HepG2 (cell line): ENCODE measurements at regions not wholly inside any gene's neighbourhood (a gene's known extent, or its start where the extent isn't known, plus 50 kb on each side); places are given as distances from the start of the nearest gene placed in this dataset.

Source experiments
- ATAC-seq: fragments of 200-7000 bp; cut with Tn5 transposase; 3 replicates; pipeline ENCODE4 v1.9.1; 2020; ENCODE audit warnings: mild to moderate bottlenecking, moderate library complexity
- BruUV-seq: library from RNA; stranded (reverse); fragments of 400-500 nt; replicated peaks from 2 replicates; lab custom pipeline; 2021; lab: Mats Ljungman, UMichigan
- CTCF ChIA-PET: fragments of 300-600 bp; formaldehyde crosslinking; extraction: SDS; loops from one replicate; lab custom pipeline; 2021; ENCODE audit warnings: low total read pairs, inconsistent platforms, low intra/inter-chr PET ratio; lab: Yijun Ruan, JAX
- POLR2A ChIA-PET: fragments of 350-600 bp; sonication (Branson Sonifier 250); formaldehyde crosslinking; loops from one replicate; lab custom pipeline; 2020; ENCODE audit warnings: antibody characterized with exemption, inconsistent platforms; lab: Yijun Ruan, JAX
- DNase-seq: peaks from one replicate; pipeline ENCODE4 v3.0.0-alpha.2; 2015; ENCODE audit warnings: low spot score
- FAIRE-seq: peaks from 3 replicates; lab custom pipeline; 2011; peaks lifted over from hg19 to GRCh38; lab: Jason Lieb, UNC
- H2AFZ ChIP-seq: one replicate; pipeline ENCODE4 v1.6.1; 2011; ENCODE audit warnings: low read length, inconsistent platforms
- H3K27ac ChIP-seq: fragments of 300-600 bp; 3 replicates; pipeline ENCODE4 v1.8.0; 2011; ENCODE audit warnings: mixed run types, mild to moderate bottlenecking, mixed read lengths, low read length, inconsistent platforms; ENCODE audit not compliant: insufficient read depth; ENCODE audit errors: extremely low read length
- H3K27me3 ChIP-seq, 2 experiments: fragments of 200-600 bp in 1 of 2; 2 replicates in 1 of 2; 3 replicates in 1 of 2; pipeline versions ENCODE4 v1.6.0 to v1.8.0; 2011; ENCODE audit warnings: low read length in 2 of 2, mild to moderate bottlenecking in 2 of 2, moderate library complexity in 2 of 2, inconsistent platforms in 1 of 2; ENCODE audit not compliant: insufficient read depth in 2 of 2, control insufficient read depth in 1 of 2
- H3K36me3 ChIP-seq, 2 experiments: fragments of 200-600 bp in 1 of 2; replicated peaks in 1 of 2; 2 replicates in 1 of 2; 3 replicates in 1 of 2; pipeline versions ENCODE4 v1.5.1 to v1.8.0; 2011; ENCODE audit warnings: low read length in 2 of 2, inconsistent platforms in 1 of 2; ENCODE audit not compliant: insufficient read depth in 2 of 2, control insufficient read depth in 1 of 2
- H3K4me1 ChIP-seq: 2 replicates; pipeline ENCODE4 v1.5.1; 2012; ENCODE audit warnings: low read length, inconsistent platforms; ENCODE audit not compliant: insufficient read depth
- H3K4me2 ChIP-seq: 2 replicates; pipeline ENCODE4 v1.6.0; 2011; ENCODE audit warnings: low read depth, low read length, inconsistent platforms
- H3K4me3 ChIP-seq, 3 experiments: fragments of 200-600 bp in 1 of 3; sonication (generic), shearing (Covaris generic) in 1 of 3; replicated peaks in 1 of 3; 2 replicates each; pipeline ENCODE4 v1.5.1; 2011 to 2016; ENCODE audit warnings: low read length in 3 of 3, inconsistent platforms in 2 of 3, low read depth in 2 of 3, mild to moderate bottlenecking in 2 of 3, control low read depth in 1 of 3, mixed read lengths in 1 of 3; ENCODE audit not compliant: insufficient read depth in 1 of 3
- H3K79me2 ChIP-seq: one replicate; pipeline ENCODE4 v1.6.1; 2011; ENCODE audit warnings: low read length, inconsistent platforms; ENCODE audit not compliant: insufficient read depth
- H3K9ac ChIP-seq: 2 replicates; pipeline ENCODE4 v1.6.0; 2011; ENCODE audit warnings: mild to moderate bottlenecking, low read depth, low read length, inconsistent platforms; ENCODE audit not compliant: insufficient read depth
- H3K9me3 ChIP-seq: 2 replicates; pipeline ENCODE4 v1.5.1; 2012; ENCODE audit warnings: mild to moderate bottlenecking, low read length
- H4K20me1 ChIP-seq: 2 replicates; pipeline ENCODE4 v1.6.0; 2011; ENCODE audit warnings: inconsistent platforms, mild to moderate bottlenecking, low read length, moderate library complexity; ENCODE audit not compliant: insufficient read depth
- CBFB ChIP-seq: sonication (generic); formaldehyde crosslinking; IDR thresholded peaks from 2 replicates; pipeline ENCODE4 v1.4.0; 2020; ENCODE audit warnings: missing genetic modification reagents
- FOSL1 ChIP-seq: sonication (generic); formaldehyde crosslinking; IDR thresholded peaks from 2 replicates; pipeline ENCODE4 v1.9.0; 2021; ENCODE audit warnings: missing genetic modification reagents, borderline replicate concordance
- FOSL2 ChIP-seq: sonication (generic); formaldehyde crosslinking; IDR thresholded peaks from 2 replicates; pipeline ENCODE4 v1.4.0; 2020; ENCODE audit warnings: missing genetic modification reagents
- FOXM1 ChIP-seq: sonication (generic); formaldehyde crosslinking; IDR thresholded peaks from 2 replicates; pipeline ENCODE4 v1.5.0; 2020; ENCODE audit warnings: missing genetic modification reagents
- GATAD1 ChIP-seq: IDR thresholded peaks from 2 replicates; pipeline ENCODE4 v1.6.1; 2016; ENCODE audit warnings: missing genetic modification reagents, missing compliant biosample characterization
- KDM2A ChIP-seq: sonication (generic); formaldehyde crosslinking; IDR thresholded peaks from 2 replicates; pipeline ENCODE4 v1.4.0; 2020; ENCODE audit warnings: low read depth, missing genetic modification reagents, borderline replicate concordance
- RAD21 ChIP-seq: fragments of 450-650 bp; formaldehyde crosslinking; IDR thresholded peaks from 2 replicates; pipeline ENCODE4 v1.5.0; 2020; ENCODE audit warnings: mild to moderate bottlenecking
- SMC3 ChIP-seq: IDR thresholded peaks from 2 replicates; pipeline ENCODE4 v1.6.1; 2011; ENCODE audit warnings: low read length, improper control_type of control experiment
- STAG1 ChIP-seq: sonication (generic); formaldehyde crosslinking; IDR thresholded peaks from 2 replicates; pipeline ENCODE4 v1.4.0; 2020; ENCODE audit warnings: missing genetic modification reagents
- XRCC5 ChIP-seq: fragments of 200-400 bp; formaldehyde crosslinking; optimal IDR thresholded peaks from 2 replicates; pipeline ENCODE3; 2017; ENCODE audit warnings: mild to moderate bottlenecking, low read length
- ZNF180 ChIP-seq: sonication (generic); formaldehyde crosslinking; IDR thresholded peaks from 2 replicates; pipeline ENCODE4 v1.4.0; 2020; ENCODE audit warnings: low read depth, missing genetic modification reagents, borderline replicate concordance
- ZNF558 ChIP-seq: sonication (generic); formaldehyde crosslinking; IDR thresholded peaks from 2 replicates; pipeline ENCODE4 v1.9.0; 2022; ENCODE audit warnings: mild to moderate bottlenecking, missing genetic modification reagents, borderline replicate concordance
- ZNF563 ChIP-seq: sonication (generic); formaldehyde crosslinking; IDR thresholded peaks from 2 replicates; pipeline ENCODE4 v1.8.0; 2022; ENCODE audit warnings: mild to moderate bottlenecking, moderate library complexity, missing genetic modification reagents
- ZNF598 ChIP-seq: sonication (generic); formaldehyde crosslinking; IDR thresholded peaks from 2 replicates; pipeline ENCODE4 v1.5.1; 2020; ENCODE audit warnings: mild to moderate bottlenecking, missing genetic modification reagents, borderline replicate concordance
- ZNF7 ChIP-seq: IDR thresholded peaks from 2 replicates; pipeline ENCODE4 v1.6.1; 2016; ENCODE audit warnings: missing biosample characterization, missing genetic modification reagents
- WGBS: methylation state at CpG from one replicate; pipeline ENCODE4 v1.1.6; 2017; ENCODE audit warnings: low lambda C conversion rate; 5-methylcytosine and 5-hydroxymethylcytosine counted together
- in situ Hi-C: cut with HindIII; loops from 2 replicates; pipeline ENCODE4 v1.10.0; 2017; ENCODE audit warnings: low pct_unique_long_range_greater_than_20kb; ENCODE audit not compliant: extremely low pct_ligation_motif_present
- intact Hi-C: fragments of 100-400 bp; cut with micrococcal nuclease; formaldehyde crosslinking; loops from one replicate; pipeline ENCODE4 v1.10.0; 2022; ENCODE audit not compliant: unreplicated experiment
- TF ChIP-seq, protein P1 (sequence below): sonication (generic); formaldehyde crosslinking; IDR thresholded peaks from 2 replicates; pipeline ENCODE4 v1.5.0; 2020; ENCODE audit warnings: mild to moderate bottlenecking, missing genetic modification reagents, moderate library complexity
- TF ChIP-seq, protein P2 (sequence below): IDR thresholded peaks from 2 replicates; pipeline ENCODE4 v1.6.1; 2012; ENCODE audit warnings: low read depth, low read length, improper control_type of control experiment

DNA sequence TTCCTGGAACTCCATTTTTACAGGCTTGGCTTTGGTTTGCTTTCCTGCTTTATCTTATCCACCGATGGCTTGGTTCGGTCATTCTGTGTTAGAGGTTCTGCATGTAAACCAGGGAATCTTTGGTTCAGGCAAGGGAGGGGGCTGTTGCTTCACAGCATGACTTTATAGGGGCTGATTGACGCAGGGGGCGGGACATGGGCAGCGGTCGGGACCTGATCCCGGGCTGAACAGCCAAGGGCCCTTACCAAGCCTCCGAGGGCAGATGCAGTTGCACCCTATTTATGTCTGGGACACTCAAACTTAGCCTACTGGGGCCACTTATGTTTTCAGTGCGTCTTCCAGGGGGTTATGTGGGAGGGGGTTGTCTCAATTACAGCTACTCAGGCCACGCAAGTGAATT, 312.4 kb downstream of the ZNF536 start (continued):
- no peak for TF ChIP-seq ZNF563
- no peak for TF ChIP-seq ZNF180 (CRISPR knock-in tag)
- TF ChIP-seq GATAD1 (CRISPR knock-in tag), result no peak
- no peak for TF ChIP-seq FOSL1 (CRISPR knock-in tag)
- no peak for TF ChIP-seq FOXM1 (CRISPR knock-in tag)

DNA sequence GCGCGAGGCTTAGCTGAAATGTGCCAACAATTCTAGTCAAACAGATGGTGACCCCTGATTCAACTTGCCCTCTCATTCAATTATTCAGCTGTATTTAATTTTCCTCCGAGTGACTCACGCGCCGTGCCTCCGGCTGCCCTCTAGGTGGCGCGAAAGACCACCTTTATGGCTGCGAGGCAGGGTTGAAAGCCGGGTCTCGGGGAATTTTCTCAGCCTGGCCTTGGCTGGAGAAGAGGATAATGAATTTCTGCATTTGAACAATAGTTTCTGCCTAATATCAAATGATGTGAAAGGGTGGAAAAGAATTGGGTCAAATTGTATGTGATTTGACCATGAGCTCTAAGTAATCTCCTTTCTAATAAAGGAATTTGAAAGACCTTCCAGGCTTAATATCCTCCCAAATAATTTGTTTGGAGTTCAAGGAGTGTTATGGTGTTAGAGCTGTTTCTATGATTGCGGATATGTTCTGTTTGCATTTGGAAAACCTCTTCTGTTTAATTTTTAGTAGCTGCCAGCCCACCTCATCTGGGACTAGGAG, 310.9 kb downstream of the ZNF536 start:
- FAIRE-seq (peak; percentile 47), DNase-seq (peak; percentile 35), ATAC-seq (peak; percentile 74)
- TF ChIP-seq XRCC5 (peak; percentile 75), STAG1 (CRISPR knock-in tag) (peak; percentile 93), KDM2A (peak; percentile 25; the same call in 1 of the 2 replicates), ZNF558 (CRISPR knock-in tag) (no peak), FOSL2 (CRISPR knock-in tag) (peak; percentile 86), SMC3 (peak; percentile 49; the same call in 1 of the 2 replicates), RAD21 (CRISPR knock-in tag) (peak; percentile 60), ZNF598 (no peak), ZNF7 (no peak), CBFB (CRISPR knock-in tag) (no peak)
- TF ChIP-seq, protein P1, sequence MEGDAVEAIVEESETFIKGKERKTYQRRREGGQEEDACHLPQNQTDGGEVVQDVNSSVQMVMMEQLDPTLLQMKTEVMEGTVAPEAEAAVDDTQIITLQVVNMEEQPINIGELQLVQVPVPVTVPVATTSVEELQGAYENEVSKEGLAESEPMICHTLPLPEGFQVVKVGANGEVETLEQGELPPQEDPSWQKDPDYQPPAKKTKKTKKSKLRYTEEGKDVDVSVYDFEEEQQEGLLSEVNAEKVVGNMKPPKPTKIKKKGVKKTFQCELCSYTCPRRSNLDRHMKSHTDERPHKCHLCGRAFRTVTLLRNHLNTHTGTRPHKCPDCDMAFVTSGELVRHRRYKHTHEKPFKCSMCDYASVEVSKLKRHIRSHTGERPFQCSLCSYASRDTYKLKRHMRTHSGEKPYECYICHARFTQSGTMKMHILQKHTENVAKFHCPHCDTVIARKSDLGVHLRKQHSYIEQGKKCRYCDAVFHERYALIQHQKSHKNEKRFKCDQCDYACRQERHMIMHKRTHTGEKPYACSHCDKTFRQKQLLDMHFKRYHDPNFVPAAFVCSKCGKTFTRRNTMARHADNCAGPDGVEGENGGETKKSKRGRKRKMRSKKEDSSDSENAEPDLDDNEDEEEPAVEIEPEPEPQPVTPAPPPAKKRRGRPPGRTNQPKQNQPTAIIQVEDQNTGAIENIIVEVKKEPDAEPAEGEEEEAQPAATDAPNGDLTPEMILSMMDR (CRISPR knock-in tag), result peak; percentile 84
- TF ChIP-seq, protein P2, sequence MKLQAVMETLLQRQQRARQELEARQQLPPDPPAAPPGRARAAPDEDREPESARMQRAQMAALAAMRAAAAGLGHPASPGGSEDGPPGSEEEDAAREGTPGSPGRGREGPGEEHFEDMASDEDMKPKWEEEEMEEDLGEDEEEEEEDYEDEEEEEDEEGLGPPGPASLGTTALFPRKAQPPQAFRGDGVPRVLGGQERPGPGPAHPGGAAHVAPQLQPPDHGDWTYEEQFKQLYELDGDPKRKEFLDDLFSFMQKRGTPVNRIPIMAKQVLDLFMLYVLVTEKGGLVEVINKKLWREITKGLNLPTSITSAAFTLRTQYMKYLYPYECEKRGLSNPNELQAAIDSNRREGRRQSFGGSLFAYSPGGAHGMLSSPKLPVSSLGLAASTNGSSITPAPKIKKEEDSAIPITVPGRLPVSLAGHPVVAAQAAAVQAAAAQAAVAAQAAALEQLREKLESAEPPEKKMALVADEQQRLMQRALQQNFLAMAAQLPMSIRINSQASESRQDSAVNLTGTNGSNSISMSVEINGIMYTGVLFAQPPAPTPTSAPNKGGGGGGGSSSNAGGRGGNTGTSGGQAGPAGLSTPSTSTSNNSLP, result 0 out of 2 replicates have a peak, but pooled peaks have one; percentile 47
- Histone ChIP-seq H3K9ac (no peak overlapping the region), H3K9me3 (no peaks in the 10 kb centered on the region), H3K4me1 (no peaks in the 10 kb centered on the region), H2AFZ (no peak overlapping the region), H3K79me2 (no peaks in the 10 kb centered on the region), H3K36me3 (no peaks in the 10 kb centered on the region), H3K27ac (no peak overlapping the region), H4K20me1 (no peaks in the 10 kb centered on the region), H3K27me3 (peaks cover 0 to 26% of the 10 kb centered on the region in 2 experiments; a peak in 3 of 5 replicates), H3K4me3 (no peak overlapping the region), H3K4me2 (no peak overlapping the region)
- 0% methylated on average over 13 of the region's 13 CpGs for WGBS
- BruUV-seq, result no TSS peak
- ChIA-PET CTCF (interaction anchor here (0.8 to 1.7 kb wide), 2 partner anchors 1541 to 1887 kb away, joined by 5 to 17 read pairs; no protein-coding TSS in a partner anchor), POLR2A (no interaction called here)
- in situ Hi-C loops, result no loop called here
- intact Hi-C loops, result no loop called here
